DOHH2 (cell line): ENCODE measurements at regions not wholly inside any gene's neighbourhood (a gene's known extent, or its start where the extent isn't known, plus 50 kb on each side); places are given as distances from the start of the nearest gene placed in this dataset.
"Not testable (repeated sequence)": the region's sequence is repeated elsewhere in the genome, so short reads cannot be mapped to it uniquely, and the experiment has no call there.

Source experiments
- H3F3A ChIP-seq: fragments of 200-600 bp; sonication (generic), shearing (Covaris generic); 2 replicates; pipeline ENCODE4 v1.6.0; 2016; ENCODE audit warnings: antibody characterized with exemption, mild to moderate bottlenecking; ENCODE audit not compliant: control insufficient read depth, insufficient read depth
- H3K27ac ChIP-seq: fragments of 200-600 bp; sonication (generic); 2 replicates; pipeline ENCODE4 v1.5.1; 2014; ENCODE audit warnings: low read depth, mild to moderate bottlenecking, low read length, moderate library complexity
- H3K27me3 ChIP-seq: fragments of 200-600 bp; sonication (generic); 2 replicates; pipeline ENCODE4 v1.6.1; 2014; ENCODE audit warnings: mild to moderate bottlenecking, low read length, mixed read lengths; ENCODE audit not compliant: control insufficient read depth
- H3K36me3 ChIP-seq: fragments of 200-600 bp; sonication (generic); 2 replicates; pipeline ENCODE4 v1.6.1; 2014; ENCODE audit warnings: mild to moderate bottlenecking, low read length, moderate library complexity, mixed read lengths; ENCODE audit not compliant: control insufficient read depth
- H3K4me1 ChIP-seq: fragments of 200-600 bp; sonication (generic); 2 replicates; pipeline ENCODE4 v1.6.1; 2014; ENCODE audit warnings: mild to moderate bottlenecking, low read length, mixed read lengths; ENCODE audit not compliant: control insufficient read depth
- H3K4me2 ChIP-seq: fragments of 200-600 bp; sonication (generic); 2 replicates; pipeline ENCODE4 v1.6.0; 2014; ENCODE audit warnings: mild to moderate bottlenecking, low read length, moderate library complexity
- H3K4me3 ChIP-seq: fragments of 200-600 bp; sonication (generic); 2 replicates; pipeline ENCODE4 v1.5.1; 2014; ENCODE audit warnings: mild to moderate bottlenecking, low read length, mixed read lengths
- H3K79me2 ChIP-seq: fragments of 200-600 bp; sonication (generic); 2 replicates; pipeline ENCODE4 v1.6.1; 2014; ENCODE audit warnings: mild to moderate bottlenecking, low read length, mixed read lengths; ENCODE audit not compliant: control insufficient read depth
- H3K9me2 ChIP-seq: fragments of 200-600 bp; sonication (generic); replicated peaks from 2 replicates; pipeline ENCODE4 v1.6.1; 2014; ENCODE audit warnings: mild to moderate bottlenecking, low read length, mixed read lengths; ENCODE audit not compliant: control insufficient read depth
- H3K9me3 ChIP-seq: fragments of 200-600 bp; sonication (generic); 2 replicates; pipeline ENCODE4 v1.6.1; 2014; ENCODE audit warnings: antibody characterized with exemption, low read length, mixed read lengths; ENCODE audit not compliant: control insufficient read depth, insufficient read depth
- H4K20me1 ChIP-seq: fragments of 200-600 bp; sonication (generic); 2 replicates; pipeline ENCODE4 v1.6.0; 2014; ENCODE audit warnings: low read depth, mild to moderate bottlenecking, antibody characterized with exemption, low read length, moderate library complexity; ENCODE audit not compliant: control insufficient read depth, insufficient read depth
- EZH2phosphoT487 ChIP-seq: fragments of 200-600 bp; sonication (generic); IDR thresholded peaks from 2 replicates; pipeline ENCODE4 v1.6.1; 2017; ENCODE audit warnings: borderline replicate concordance, mild to moderate bottlenecking, antibody characterized with exemption, low read length, moderate library complexity, mixed read lengths
- TF ChIP-seq, protein P1 (sequence below): fragments of 200-600 bp; sonication (generic); IDR thresholded peaks from one replicate; pipeline ENCODE4 v1.5.1; 2014; ENCODE audit warnings: antibody characterized with exemption, mild to moderate bottlenecking, low read depth, low read length; ENCODE audit not compliant: poor library complexity, severe bottlenecking

- Histone ChIP-seq H3K9me3 (no peaks in the 10 kb centered on the region), H3K9me2 (no peaks in the 10 kb centered on the region; the same call in 1 of the 2 replicates), H3K27me3 (peaks cover 28% of the 10 kb centered on the region), H3K4me1 (no peaks in the 10 kb centered on the region), H3K4me2 (no peak overlapping the region), H3K27ac (no peak overlapping the region), H4K20me1 (no peaks in the 10 kb centered on the region), H3K4me3 (no peak overlapping the region), H3K79me2 (no peaks in the 10 kb centered on the region), H3K36me3 (no peaks in the 10 kb centered on the region), H3F3A (no peaks in the 10 kb centered on the region)
- no peak for TF ChIP-seq EZH2phosphoT487
- TF ChIP-seq, protein P1, sequence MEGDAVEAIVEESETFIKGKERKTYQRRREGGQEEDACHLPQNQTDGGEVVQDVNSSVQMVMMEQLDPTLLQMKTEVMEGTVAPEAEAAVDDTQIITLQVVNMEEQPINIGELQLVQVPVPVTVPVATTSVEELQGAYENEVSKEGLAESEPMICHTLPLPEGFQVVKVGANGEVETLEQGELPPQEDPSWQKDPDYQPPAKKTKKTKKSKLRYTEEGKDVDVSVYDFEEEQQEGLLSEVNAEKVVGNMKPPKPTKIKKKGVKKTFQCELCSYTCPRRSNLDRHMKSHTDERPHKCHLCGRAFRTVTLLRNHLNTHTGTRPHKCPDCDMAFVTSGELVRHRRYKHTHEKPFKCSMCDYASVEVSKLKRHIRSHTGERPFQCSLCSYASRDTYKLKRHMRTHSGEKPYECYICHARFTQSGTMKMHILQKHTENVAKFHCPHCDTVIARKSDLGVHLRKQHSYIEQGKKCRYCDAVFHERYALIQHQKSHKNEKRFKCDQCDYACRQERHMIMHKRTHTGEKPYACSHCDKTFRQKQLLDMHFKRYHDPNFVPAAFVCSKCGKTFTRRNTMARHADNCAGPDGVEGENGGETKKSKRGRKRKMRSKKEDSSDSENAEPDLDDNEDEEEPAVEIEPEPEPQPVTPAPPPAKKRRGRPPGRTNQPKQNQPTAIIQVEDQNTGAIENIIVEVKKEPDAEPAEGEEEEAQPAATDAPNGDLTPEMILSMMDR: no peak
These were observed 76.3 kb upstream of the FYN start for GRCh38 chr6:111949546-111949945.

DNA sequence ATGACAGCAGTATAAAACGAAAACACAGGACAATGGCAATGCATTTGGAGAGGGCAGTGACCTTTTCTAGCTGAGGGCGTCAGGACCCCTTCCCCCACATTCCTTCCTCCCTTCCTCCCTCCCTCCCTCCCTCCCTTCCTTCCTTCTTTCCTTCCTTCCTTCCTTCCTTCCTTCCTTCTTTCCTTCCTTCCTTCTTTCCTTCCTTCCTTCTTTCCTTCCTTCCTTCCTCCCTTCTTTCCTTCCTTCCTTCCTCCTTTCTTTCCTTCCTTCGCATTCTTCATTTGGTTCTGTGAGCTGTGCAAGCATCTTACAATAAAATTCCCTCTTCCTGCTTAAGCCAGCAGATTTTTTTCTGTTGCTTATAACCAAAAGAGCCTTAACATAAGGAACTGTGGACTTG is 76.7 kb upstream of the FYN start:
- not testable (repeated sequence) for H3K9me2 ChIP-seq, H3K36me3 ChIP-seq, H3K27ac ChIP-seq, H3F3A ChIP-seq, H3K79me2 ChIP-seq, H3K4me2 ChIP-seq, H3K4me1 ChIP-seq, H3K9me3 ChIP-seq, H4K20me1 ChIP-seq, H3K4me3 ChIP-seq
- peaks cover 27% of the 10 kb centered on the region for H3K27me3 ChIP-seq

GRCh38 chr6:111950661-111951496 is 77.6 kb upstream of the FYN start:
- TF ChIP-seq, protein P1: no peak
- no peak for TF ChIP-seq EZH2phosphoT487
- H3K4me2 ChIP-seq: no peak overlapping the region
- no peak overlapping the region for H3K4me3 ChIP-seq

DNA sequence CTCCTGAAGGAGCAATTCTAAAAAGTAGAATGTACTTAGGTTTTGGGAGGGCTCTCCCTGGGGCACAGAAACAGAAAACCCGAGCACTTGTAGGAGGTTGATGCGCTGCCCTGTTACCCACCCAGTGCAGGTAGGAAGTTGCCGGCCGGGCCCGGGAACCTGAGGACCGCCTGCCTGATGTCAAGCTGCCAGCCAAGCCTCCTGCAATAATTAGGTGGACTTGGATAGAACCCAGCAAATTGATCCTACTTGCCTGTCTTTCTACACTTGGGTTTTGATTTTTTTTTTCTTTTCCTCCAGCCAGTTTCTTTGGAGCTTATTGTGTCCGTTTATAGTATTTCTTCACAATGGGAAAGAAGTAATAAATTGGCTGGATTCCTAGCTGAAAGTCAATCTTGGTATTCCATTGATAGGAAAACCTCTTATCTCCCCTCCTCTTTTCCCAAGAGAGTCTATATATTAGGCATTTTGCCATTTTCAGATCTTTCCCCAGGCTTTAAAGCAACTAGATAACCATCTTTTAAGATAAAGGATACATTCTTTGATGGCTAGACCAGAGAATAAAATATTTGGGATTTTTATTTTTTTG is 78.3 kb upstream of the FYN start:
- Histone ChIP-seq H3F3A (no peaks in the 10 kb centered on the region), H3K27ac (no peak overlapping the region), H3K9me3 (no peaks in the 10 kb centered on the region), H3K27me3 (peaks cover 21% of the 10 kb centered on the region), H3K4me2 (no peak overlapping the region), H3K4me1 (no peaks in the 10 kb centered on the region), H4K20me1 (no peaks in the 10 kb centered on the region), H3K4me3 (no peak overlapping the region), H3K79me2 (no peaks in the 10 kb centered on the region), H3K36me3 (no peaks in the 10 kb centered on the region), H3K9me2 (no peaks in the 10 kb centered on the region; the same call in 1 of the 2 replicates)
- TF ChIP-seq EZH2phosphoT487: no peak
- TF ChIP-seq, protein P1: no peak

More at GRCh38 chr6:111950661-111951496, 77.6 kb upstream of the FYN start:
- Histone ChIP-seq H3K27ac (no peak overlapping the region), H3F3A (no peaks in the 10 kb centered on the region), H3K79me2 (no peaks in the 10 kb centered on the region), H4K20me1 (no peaks in the 10 kb centered on the region), H3K36me3 (no peaks in the 10 kb centered on the region), H3K9me2 (no peaks in the 10 kb centered on the region; the same call in 1 of the 2 replicates), H3K9me3 (no peaks in the 10 kb centered on the region), H3K27me3 (peaks cover 26% of the 10 kb centered on the region), H3K4me1 (no peaks in the 10 kb centered on the region)
